Esophagus squamous epithelium (tissue), 5 donors: ENCODE measurements at regions not wholly inside any gene's neighbourhood (a gene's known extent, or its start where the extent isn't known, plus 50 kb on each side); places are given as distances from the start of the nearest gene placed in this dataset.

ENCODE experiments used
- DNase-seq: peaks from one replicate; lab custom pipeline; 2025; lab: John Stamatoyannopoulos, UW
- H3K27ac ChIP-seq, 4 donors: fragments of 200-600 bp; sonication (generic); one replicate each; pipeline ENCODE4 v1.5.1; 2016 to 2019; ENCODE audit warnings: mild to moderate bottlenecking in 1 of 4
- H3K27me3 ChIP-seq, 4 donors: fragments of 200-600 bp; sonication (generic); 1 replicate in 3 of 4; 2 replicates in 1 of 4; pipeline versions ENCODE4 v1.5.1 to v1.6.0; 2017 to 2021; ENCODE audit warnings: antibody characterized with exemption in 1 of 4
- H3K36me3 ChIP-seq, 3 donors: fragments of 200-600 bp; sonication (generic); one replicate each; pipeline ENCODE4 v1.5.1; 2016 to 2019
- H3K4me1 ChIP-seq, 3 donors: fragments of 200-600 bp; sonication (generic); one replicate each; pipeline ENCODE4 v1.5.1; 2017 to 2019
- H3K4me3 ChIP-seq, 4 donors: fragments of 200-600 bp; sonication (generic); 1 replicate in 3 of 4; 2 replicates in 1 of 4; pipeline ENCODE4 v1.5.1; 2016 to 2019; ENCODE audit warnings: mild to moderate bottlenecking in 2 of 4, moderate library complexity in 1 of 4
- H3K9me3 ChIP-seq, 3 donors: fragments of 200-600 bp; sonication (generic); one replicate each; pipeline ENCODE4 v1.5.1; 2016 to 2019
- CTCF ChIP-seq, 6 experiments: fragments of 450-650 bp in 4 of 6; fragments of 200-600 bp in 2 of 6; sonication (generic) in 2 of 6; IDR thresholded peaks; one replicate each; pipeline ENCODE4 v1.5.1; 2016 to 2019; ENCODE audit warnings: antibody characterized with exemption in 6 of 6, mild to moderate bottlenecking in 4 of 6, moderate library complexity in 4 of 6
- POLR2A ChIP-seq, 4 donors: fragments of 450-650 bp; IDR thresholded peaks; one replicate each; pipeline ENCODE4 v1.6.1; 2017; ENCODE audit warnings: antibody characterized with exemption in 4 of 4, mild to moderate bottlenecking in 4 of 4, moderate library complexity in 3 of 4
- WGBS, 2 donors: methylation state at CpG; one replicate each; pipeline ENCODE4 v1.1.5; 2018; 5-methylcytosine and 5-hydroxymethylcytosine counted together
- intact Hi-C: fragments of 100-400 bp; cut with DNase I; formaldehyde crosslinking; loops from one replicate; pipeline ENCODE4 v1.15.0; 2022
- donor health status: DM: yes; HTN: yes; CAD: no.

DNA sequence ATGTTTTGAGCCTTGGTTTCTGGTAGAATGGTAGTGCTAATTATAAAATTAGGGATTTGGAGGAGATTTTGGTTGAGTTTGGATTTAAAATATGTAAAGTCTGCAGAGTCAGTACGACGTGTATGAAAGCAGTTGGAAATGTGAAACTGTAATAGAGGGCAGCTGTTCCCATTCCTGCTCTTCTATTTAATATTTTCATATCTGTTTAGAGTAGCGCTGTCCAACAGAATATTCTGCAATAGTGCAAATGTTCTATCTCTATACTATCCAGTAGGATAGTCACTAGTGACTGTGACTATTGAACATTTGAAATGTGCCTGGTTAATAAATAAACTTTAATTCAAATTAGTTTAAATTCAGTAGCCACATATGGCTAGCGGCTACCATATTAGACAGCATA, 443.4 kb upstream of the SOX9 start:
- H3K4me3 ChIP-seq = no peak overlapping the region
- TF ChIP-seq CTCF (IDR thresholded peaks at IDR 0.05) = no peak
- TF ChIP-seq POLR2A (IDR thresholded peaks at IDR 0.05) = no peak
- WGBS, 2 donors = 75 to 81% methylated on average over 4 of the region's 4 CpGs
- no peak overlapping the region for H3K27ac ChIP-seq
- no peaks in the 10 kb centered on the region for H3K36me3 ChIP-seq
- no peaks in the 10 kb centered on the region for H3K4me1 ChIP-seq
- intact Hi-C loops = no loop called here
- no peaks in the 10 kb centered on the region for H3K9me3 ChIP-seq
- no peaks in the 10 kb centered on the region for H3K27me3 ChIP-seq
- DNase-seq = no peak

- Histone ChIP-seq H3K27me3 (no peaks in the 10 kb centered on the region), H3K36me3 (no peaks in the 10 kb centered on the region), H3K9me3 (no peaks in the 10 kb centered on the region), H3K27ac (no peak overlapping the region), H3K4me3 (no peak overlapping the region), H3K4me1 (no peaks in the 10 kb centered on the region)
- WGBS, 2 donors = 76 to 82% methylated on average over 2 of the region's 2 CpGs
- TF ChIP-seq POLR2A (IDR thresholded peaks at IDR 0.05) = no peak
- TF ChIP-seq CTCF (IDR thresholded peaks at IDR 0.05) = no peak
- no peak for DNase-seq
- intact Hi-C loops = no loop called here
These were observed 441.0 kb upstream of the SOX9 start for GRCh38 chr17:71679832-71680231.

- Histone ChIP-seq H3K27ac (no peak overlapping the region), H3K9me3 (no peaks in the 10 kb centered on the region), H3K27me3 (no peaks in the 10 kb centered on the region), H3K4me3 (no peak overlapping the region), H3K36me3 (no peaks in the 10 kb centered on the region), H3K4me1 (no peaks in the 10 kb centered on the region)
- 75 to 87% methylated on average over 4 of the region's 4 CpGs for WGBS, 2 donors
- DNase-seq = no peak
- no peak for TF ChIP-seq POLR2A (IDR thresholded peaks at IDR 0.05)
- no peak for TF ChIP-seq CTCF (IDR thresholded peaks at IDR 0.05)
- intact Hi-C loops = no loop called here
These were observed 439.2 kb upstream of the SOX9 start for GRCh38 chr17:71681427-71682173.

- TF ChIP-seq CTCF (IDR thresholded peaks at IDR 0.05) = no peak
- TF ChIP-seq POLR2A (IDR thresholded peaks at IDR 0.05) = no peak
- DNase-seq = no peak
- no peaks in the 10 kb centered on the region for H3K9me3 ChIP-seq
- no peak overlapping the region for H3K4me3 ChIP-seq
- H3K36me3 ChIP-seq = no peaks in the 10 kb centered on the region
- 87 to 91% methylated on average over 1 of the region's 1 CpG for WGBS, 2 donors
- H3K27me3 ChIP-seq = no peaks in the 10 kb centered on the region
- intact Hi-C loops = no loop called here
- H3K27ac ChIP-seq = no peak overlapping the region
- no peaks in the 10 kb centered on the region for H3K4me1 ChIP-seq
These were observed 438.7 kb upstream of the SOX9 start for GRCh38 chr17:71682174-71682494.

GRCh38 chr17:71689782-71690181, 431.0 kb upstream of the SOX9 start:
- H3K27ac ChIP-seq = no peak overlapping the region
- no peaks in the 10 kb centered on the region for H3K27me3 ChIP-seq
- H3K9me3 ChIP-seq = no peaks in the 10 kb centered on the region
- H3K36me3 ChIP-seq = no peaks in the 10 kb centered on the region
- no peak for DNase-seq
- no peaks in the 10 kb centered on the region for H3K4me1 ChIP-seq
- 90 to 95% methylated on average over 3 of the region's 3 CpGs for WGBS, 2 donors
- intact Hi-C loops = no loop called here
- TF ChIP-seq CTCF (IDR thresholded peaks at IDR 0.05) (no peak), POLR2A (IDR thresholded peaks at IDR 0.05) (no peak)
- no peak overlapping the region for H3K4me3 ChIP-seq
